Body of pancreas (tissue), 4 donors: ENCODE measurements at regions not wholly inside any gene's neighbourhood (a gene's known extent, or its start where the extent isn't known, plus 50 kb on each side); places are given as distances from the start of the nearest gene placed in this dataset.

ENCODE experiments used
- POLR2A ChIP-seq, 3 donors: fragments of 450-650 bp; IDR thresholded peaks; one replicate each; pipeline ENCODE4 v1.6.1; 2016; ENCODE audit warnings: antibody characterized with exemption in 3 of 3, mild to moderate bottlenecking in 2 of 3
- TF ChIP-seq, protein P1 (sequence below), 7 experiments: fragments of 450-650 bp in 4 of 7; fragments of 200-600 bp in 3 of 7; sonication (generic) in 3 of 7; IDR thresholded peaks; one replicate each; pipeline ENCODE4 v1.5.1; 2016 to 2019; ENCODE audit warnings: antibody characterized with exemption in 7 of 7

DNA sequence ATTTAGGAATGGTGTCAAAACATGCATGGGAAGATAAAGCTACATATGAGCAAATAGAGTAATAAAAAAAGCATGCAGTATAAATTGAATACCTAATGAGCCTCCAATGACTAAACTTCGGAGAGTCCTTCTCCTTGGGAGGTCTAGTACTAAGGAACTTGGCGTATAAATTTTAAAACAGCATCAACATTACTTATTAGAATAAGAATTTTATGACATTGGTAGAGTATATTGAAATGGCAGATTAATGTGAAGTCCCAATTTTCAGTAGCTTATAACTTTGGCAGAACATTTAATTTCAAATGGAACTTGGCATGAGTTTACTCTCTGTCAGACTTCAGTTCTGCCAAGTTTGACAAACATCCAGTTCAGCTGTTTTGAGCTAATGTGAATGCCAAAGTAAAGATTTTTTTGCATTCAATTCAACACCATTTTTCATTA, 104.7 kb upstream of the RGS18 start:
- TF ChIP-seq, protein P1, sequence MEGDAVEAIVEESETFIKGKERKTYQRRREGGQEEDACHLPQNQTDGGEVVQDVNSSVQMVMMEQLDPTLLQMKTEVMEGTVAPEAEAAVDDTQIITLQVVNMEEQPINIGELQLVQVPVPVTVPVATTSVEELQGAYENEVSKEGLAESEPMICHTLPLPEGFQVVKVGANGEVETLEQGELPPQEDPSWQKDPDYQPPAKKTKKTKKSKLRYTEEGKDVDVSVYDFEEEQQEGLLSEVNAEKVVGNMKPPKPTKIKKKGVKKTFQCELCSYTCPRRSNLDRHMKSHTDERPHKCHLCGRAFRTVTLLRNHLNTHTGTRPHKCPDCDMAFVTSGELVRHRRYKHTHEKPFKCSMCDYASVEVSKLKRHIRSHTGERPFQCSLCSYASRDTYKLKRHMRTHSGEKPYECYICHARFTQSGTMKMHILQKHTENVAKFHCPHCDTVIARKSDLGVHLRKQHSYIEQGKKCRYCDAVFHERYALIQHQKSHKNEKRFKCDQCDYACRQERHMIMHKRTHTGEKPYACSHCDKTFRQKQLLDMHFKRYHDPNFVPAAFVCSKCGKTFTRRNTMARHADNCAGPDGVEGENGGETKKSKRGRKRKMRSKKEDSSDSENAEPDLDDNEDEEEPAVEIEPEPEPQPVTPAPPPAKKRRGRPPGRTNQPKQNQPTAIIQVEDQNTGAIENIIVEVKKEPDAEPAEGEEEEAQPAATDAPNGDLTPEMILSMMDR (IDR thresholded peaks at IDR 0.05), result no peak
- TF ChIP-seq POLR2A (IDR thresholded peaks at IDR 0.05), result no peak
